ENCODE measurements at regions not wholly inside any gene's neighbourhood (a gene's known extent, or its start where the extent isn't known, plus 50 kb on each side); places are given as distances from the start of the nearest gene placed in this dataset.
"Not testable (repeated sequence)": the region's sequence is repeated elsewhere in the genome, so short reads cannot be mapped to it uniquely, and the experiment has no call there.

DNA sequence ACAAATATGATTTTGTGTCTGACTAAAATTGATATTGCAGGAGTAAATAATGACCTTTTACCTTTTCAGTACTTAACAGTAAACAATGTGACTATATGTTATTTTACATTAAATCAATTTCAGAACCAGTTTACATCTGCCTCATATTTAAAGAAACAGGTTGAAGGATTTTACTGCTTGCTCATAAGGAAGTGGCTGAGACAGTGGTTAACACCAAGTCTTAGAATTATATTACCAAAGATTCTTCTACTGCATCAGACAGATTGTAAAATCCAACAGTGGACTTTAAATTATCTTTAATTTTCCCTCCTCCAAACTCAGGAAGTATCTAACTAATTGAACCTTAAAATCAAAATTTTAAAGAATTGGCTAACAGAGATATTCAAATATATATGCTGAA is 1929.9 kb downstream of the PCDH9 start:
- Histone ChIP-seq H3K27me3 (replicated peaks in 2 of 5; ENCODE audit: control insufficient read depth in 4 of 5, insufficient read depth in 5 of 5, low read length in 4 of 5) (no peaks in the 10 kb centered on the region), H3K4me3 (ENCODE audit: control insufficient read depth in 1 of 7, extremely low read depth in 1 of 7, insufficient read depth in 4 of 7, low read depth in 2 of 7, low read length in 6 of 7) (no peak overlapping the region), H3K27ac (ENCODE audit: insufficient read depth in 1 of 2, low read depth in 1 of 2, low read length in 2 of 2, poor library complexity in 1 of 2, severe bottlenecking in 2 of 2) (no peak overlapping the region), H3K4me1 (ENCODE audit: control extremely low read depth in 1 of 4, control insufficient read depth in 4 of 4, insufficient read depth in 4 of 4, low read length in 3 of 4) (peaks cover 0 to 4% (median 0%) of the 10 kb centered on the region in 4 experiments), H3K36me3 (ENCODE audit: control insufficient read depth in 4 of 4, insufficient read depth in 4 of 4, low read length in 3 of 4) (no peaks in the 10 kb centered on the region), H3K9me3 (ENCODE audit: control extremely low read depth in 1 of 5, control insufficient read depth in 4 of 5, insufficient read depth in 2 of 5, low read depth in 1 of 5, low read length in 4 of 5) (peaks cover 0 to 1% (median 0%) of the 10 kb centered on the region in 5 experiments)
- ChIA-PET CTCF (no interaction called here), POLR2A (no interaction called here)
- DNase-seq: no peak

GRCh38 chr13:65293530-65294198 is 1936.5 kb downstream of the PCDH9 start:
- 95% methylated on average over 4 of the region's 4 CpGs for WGBS (ENCODE audit: insufficient coverage)
- DNase-seq: no peak
- H3K9me3 ChIP-seq (ENCODE audit: control extremely low read depth in 1 of 5, control insufficient read depth in 4 of 5, insufficient read depth in 2 of 5, low read depth in 1 of 5, low read length in 4 of 5): no peaks in the 10 kb centered on the region
- no peaks in the 10 kb centered on the region for H3K4me1 ChIP-seq (ENCODE audit: control extremely low read depth in 1 of 4, control insufficient read depth in 4 of 4, insufficient read depth in 4 of 4, low read length in 3 of 4)
- no peaks in the 10 kb centered on the region for H3K36me3 ChIP-seq (ENCODE audit: control insufficient read depth in 4 of 4, insufficient read depth in 4 of 4, low read length in 3 of 4)
- no peak overlapping the region for H3K27ac ChIP-seq (ENCODE audit: insufficient read depth in 1 of 2, low read depth in 1 of 2, low read length in 2 of 2, poor library complexity in 1 of 2, severe bottlenecking in 2 of 2)
- no peak overlapping the region for H3K4me3 ChIP-seq (ENCODE audit: control insufficient read depth in 1 of 7, extremely low read depth in 1 of 7, insufficient read depth in 4 of 7, low read depth in 2 of 7, low read length in 6 of 7)
- CTCF ChIA-PET: interaction anchor here (1.0 kb wide), 1 partner anchor 13 kb away, joined by 5 read pairs; no protein-coding TSS in a partner anchor
- POLR2A ChIA-PET: no interaction called here
- H3K27me3 ChIP-seq (replicated peaks in 2 of 5; ENCODE audit: control insufficient read depth in 4 of 5, insufficient read depth in 5 of 5, low read length in 4 of 5): no peaks in the 10 kb centered on the region

GRCh38 chr13:65292488-65292901 is 1937.6 kb downstream of the PCDH9 start:
- POLR2A ChIA-PET: no interaction called here
- Histone ChIP-seq H3K36me3 (ENCODE audit: control insufficient read depth in 4 of 4, insufficient read depth in 4 of 4, low read length in 3 of 4) (no peaks in the 10 kb centered on the region), H3K4me3 (ENCODE audit: control insufficient read depth in 1 of 7, extremely low read depth in 1 of 7, insufficient read depth in 4 of 7, low read depth in 2 of 7, low read length in 6 of 7) (no peak overlapping the region), H3K9me3 (ENCODE audit: control extremely low read depth in 1 of 5, control insufficient read depth in 4 of 5, insufficient read depth in 2 of 5, low read depth in 1 of 5, low read length in 4 of 5) (no peaks in the 10 kb centered on the region), H3K27ac (ENCODE audit: insufficient read depth in 1 of 2, low read depth in 1 of 2, low read length in 2 of 2, poor library complexity in 1 of 2, severe bottlenecking in 2 of 2) (no peak overlapping the region), H3K4me1 (ENCODE audit: control extremely low read depth in 1 of 4, control insufficient read depth in 4 of 4, insufficient read depth in 4 of 4, low read length in 3 of 4) (no peaks in the 10 kb centered on the region), H3K27me3 (replicated peaks in 2 of 5; ENCODE audit: control insufficient read depth in 4 of 5, insufficient read depth in 5 of 5, low read length in 4 of 5) (no peaks in the 10 kb centered on the region)
- no peak for DNase-seq
- CTCF ChIA-PET: no interaction called here
- 90% methylated on average over 1 of the region's 2 CpGs for WGBS (ENCODE audit: insufficient coverage)

DNA sequence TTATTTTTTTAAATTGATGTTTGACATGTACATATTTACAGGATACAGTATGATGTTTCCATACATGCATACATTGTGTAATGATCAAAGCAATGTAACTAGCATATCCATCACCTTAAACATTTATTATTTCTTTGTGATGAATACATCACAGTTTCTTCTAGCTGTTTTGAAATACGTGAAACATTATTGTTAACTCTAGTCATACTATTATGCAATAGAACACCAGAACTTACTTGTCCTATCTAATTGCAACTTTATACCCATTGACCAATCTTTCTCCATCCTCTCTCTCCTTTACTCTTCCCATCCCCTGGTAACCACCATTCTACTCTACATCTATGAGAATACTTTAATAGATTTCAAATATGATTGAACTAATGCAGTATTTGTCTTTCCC is 1942.7 kb downstream of the PCDH9 start:
- Histone ChIP-seq H3K27me3 (replicated peaks in 2 of 5; ENCODE audit: control insufficient read depth in 4 of 5, insufficient read depth in 5 of 5, low read length in 4 of 5) (no peaks in the 10 kb centered on the region), H3K4me1 (ENCODE audit: control extremely low read depth in 1 of 4, control insufficient read depth in 4 of 4, insufficient read depth in 4 of 4, low read length in 3 of 4) (no peaks in the 10 kb centered on the region), H3K4me3 (ENCODE audit: control insufficient read depth in 1 of 7, extremely low read depth in 1 of 7, insufficient read depth in 4 of 7, low read depth in 2 of 7, low read length in 6 of 7) (no peak overlapping the region), H3K36me3 (ENCODE audit: control insufficient read depth in 4 of 4, insufficient read depth in 4 of 4, low read length in 3 of 4) (no peaks in the 10 kb centered on the region), H3K9me3 (ENCODE audit: control extremely low read depth in 1 of 5, control insufficient read depth in 4 of 5, insufficient read depth in 2 of 5, low read depth in 1 of 5, low read length in 4 of 5) (peaks cover 0 to 7% (median 0%) of the 10 kb centered on the region in 5 experiments), H3K27ac (ENCODE audit: insufficient read depth in 1 of 2, low read depth in 1 of 2, low read length in 2 of 2, poor library complexity in 1 of 2, severe bottlenecking in 2 of 2) (no peak overlapping the region)
- ChIA-PET POLR2A (no interaction called here), CTCF (no interaction called here)
- 100% methylated on average over 1 of the region's 1 CpG for WGBS (ENCODE audit: insufficient coverage)
- DNase-seq: no peak

GRCh38 chr13:65275838-65276630 is 1954.1 kb downstream of the PCDH9 start:
- WGBS (ENCODE audit: insufficient coverage): 100% methylated on average over 3 of the region's 5 CpGs
- CTCF ChIA-PET: no interaction called here
- H3K4me3 ChIP-seq (ENCODE audit: control insufficient read depth in 1 of 7, extremely low read depth in 1 of 7, insufficient read depth in 4 of 7, low read depth in 2 of 7, low read length in 6 of 7): no peak overlapping the region
- DNase-seq: no peak
- no peaks in the 10 kb centered on the region for H3K4me1 ChIP-seq (ENCODE audit: control extremely low read depth in 1 of 4, control insufficient read depth in 4 of 4, insufficient read depth in 4 of 4, low read length in 3 of 4)
- POLR2A ChIA-PET: no interaction called here
- peaks cover 0 to 9% (median 1%) of the 10 kb centered on the region in 5 experiments for H3K9me3 ChIP-seq (ENCODE audit: control extremely low read depth in 1 of 5, control insufficient read depth in 4 of 5, insufficient read depth in 2 of 5, low read depth in 1 of 5, low read length in 4 of 5)
- no peaks in the 10 kb centered on the region for H3K36me3 ChIP-seq (ENCODE audit: control insufficient read depth in 4 of 4, insufficient read depth in 4 of 4, low read length in 3 of 4)
- no peaks in the 10 kb centered on the region for H3K27me3 ChIP-seq (replicated peaks in 2 of 5; ENCODE audit: control insufficient read depth in 4 of 5, insufficient read depth in 5 of 5, low read length in 4 of 5)
- no peak overlapping the region for H3K27ac ChIP-seq (ENCODE audit: insufficient read depth in 1 of 2, low read depth in 1 of 2, low read length in 2 of 2, poor library complexity in 1 of 2, severe bottlenecking in 2 of 2)

DNA sequence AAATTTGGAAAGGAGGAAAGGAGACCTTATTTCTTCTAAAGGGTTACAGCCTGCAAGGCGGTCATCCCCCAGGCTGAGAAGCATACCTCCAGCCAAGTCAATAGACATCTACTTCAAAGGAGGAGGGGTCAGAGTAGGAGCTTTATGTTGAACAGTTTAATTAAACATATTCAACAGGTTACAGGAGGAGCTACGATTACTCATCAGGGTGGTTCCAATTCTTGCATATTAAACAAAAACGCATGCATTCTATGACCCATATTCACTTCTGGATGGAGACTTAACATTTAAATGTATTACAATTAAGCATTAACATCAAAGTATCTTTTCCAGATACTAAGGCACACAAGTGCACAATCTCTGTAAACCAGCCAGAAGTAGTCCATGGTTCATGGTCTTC is 1955.0 kb downstream of the PCDH9 start:
- WGBS (ENCODE audit: insufficient coverage): 92% methylated on average over 2 of the region's 3 CpGs
- no peak for DNase-seq
- peaks cover 0 to 9% (median 1%) of the 10 kb centered on the region in 5 experiments for H3K9me3 ChIP-seq (ENCODE audit: control extremely low read depth in 1 of 5, control insufficient read depth in 4 of 5, insufficient read depth in 2 of 5, low read depth in 1 of 5, low read length in 4 of 5)
- POLR2A ChIA-PET: no interaction called here
- no peaks in the 10 kb centered on the region for H3K27me3 ChIP-seq (replicated peaks in 2 of 5; ENCODE audit: control insufficient read depth in 4 of 5, insufficient read depth in 5 of 5, low read length in 4 of 5)
- no peaks in the 10 kb centered on the region for H3K36me3 ChIP-seq (ENCODE audit: control insufficient read depth in 4 of 4, insufficient read depth in 4 of 4, low read length in 3 of 4)
- no peak overlapping the region for H3K4me3 ChIP-seq (ENCODE audit: control insufficient read depth in 1 of 7, extremely low read depth in 1 of 7, insufficient read depth in 4 of 7, low read depth in 2 of 7, low read length in 6 of 7)
- H3K27ac ChIP-seq (ENCODE audit: insufficient read depth in 1 of 2, low read depth in 1 of 2, low read length in 2 of 2, poor library complexity in 1 of 2, severe bottlenecking in 2 of 2): no peak overlapping the region
- no peaks in the 10 kb centered on the region for H3K4me1 ChIP-seq (ENCODE audit: control extremely low read depth in 1 of 4, control insufficient read depth in 4 of 4, insufficient read depth in 4 of 4, low read length in 3 of 4)
- CTCF ChIA-PET: no interaction called here

GRCh38 chr13:65273811-65274420 is 1956.2 kb downstream of the PCDH9 start:
- H3K36me3 ChIP-seq (ENCODE audit: control insufficient read depth in 4 of 4, insufficient read depth in 4 of 4, low read length in 3 of 4); H3K4me1 ChIP-seq (ENCODE audit: control extremely low read depth in 1 of 4, control insufficient read depth in 4 of 4, insufficient read depth in 4 of 4, low read length in 3 of 4); H3K27ac ChIP-seq (ENCODE audit: insufficient read depth in 1 of 2, low read depth in 1 of 2, low read length in 2 of 2, poor library complexity in 1 of 2, severe bottlenecking in 2 of 2); H3K9me3 ChIP-seq (ENCODE audit: control extremely low read depth in 1 of 5, control insufficient read depth in 4 of 5, insufficient read depth in 2 of 5, low read depth in 1 of 5, low read length in 4 of 5); POLR2A ChIA-PET; H3K4me3 ChIP-seq (ENCODE audit: control insufficient read depth in 1 of 7, extremely low read depth in 1 of 7, insufficient read depth in 4 of 7, low read depth in 2 of 7, low read length in 6 of 7); CTCF ChIA-PET; H3K27me3 ChIP-seq (replicated peaks in 2 of 5; ENCODE audit: control insufficient read depth in 4 of 5, insufficient read depth in 5 of 5, low read length in 4 of 5): not testable (repeated sequence)
- WGBS (ENCODE audit: insufficient coverage): 92% methylated on average over 5 of the region's 6 CpGs
- DNase-seq: peak in 2 of 3 donors; percentile 19 to 30
